GM12878 (cell line): ENCODE measurements at regions not wholly inside any gene's neighbourhood (a gene's known extent, or its start where the extent isn't known, plus 50 kb on each side); places are given as distances from the start of the nearest gene placed in this dataset.

ENCODE experiments used
- ATAC-seq: fragments of 200-7000 bp; cut with Tn5 transposase; 3 replicates; pipeline ENCODE4 v1.9.1; 2020; ENCODE audit warnings: mild to moderate bottlenecking, moderate library complexity
- BruUV-seq: library from RNA; stranded (reverse); fragments of 400-500 nt; replicated peaks from 2 replicates; lab custom pipeline; 2021; lab: Mats Ljungman, UMichigan
- CTCF ChIA-PET: fragments of 300-600 bp; sonication (Branson Sonifier 250); formaldehyde crosslinking; extraction: SDS; loops from one replicate; lab custom pipeline; 2021; ENCODE audit warnings: inconsistent platforms; lab: Yijun Ruan, JAX
- POLR2A ChIA-PET: fragments of 350-600 bp; formaldehyde crosslinking; extraction: SDS; loops from one replicate; lab custom pipeline; 2021; ENCODE audit warnings: inconsistent platforms; lab: Charles Lee
- RAD21 ChIA-PET: fragments of 300-600 bp; sonication (Branson Sonifier 250); formaldehyde crosslinking; loops from one replicate; lab custom pipeline; 2023; ENCODE audit warnings: antibody characterized with exemption; ENCODE audit not compliant: unreplicated experiment; lab: Charles Lee
- SMC1A ChIA-PET: fragments of 300-600 bp; sonication (Branson Sonifier 250); formaldehyde crosslinking; loops from one replicate; lab custom pipeline; 2023; ENCODE audit not compliant: unreplicated experiment, uncharacterized antibody; lab: Charles Lee
- DNase-seq: peaks from one replicate; pipeline ENCODE4 v3.0.0-alpha.2; 2011; ENCODE audit warnings: low read depth, low spot score
- FAIRE-seq: peaks from 3 replicates; lab custom pipeline; 2011; peaks lifted over from hg19 to GRCh38; lab: Jason Lieb, UNC
- H2AFZ ChIP-seq: 2 replicates; pipeline ENCODE4 v1.6.0; 2011; ENCODE audit warnings: low read depth, low read length, control low read depth; ENCODE audit not compliant: control insufficient read depth
- H3K27ac ChIP-seq: 2 replicates; pipeline ENCODE4 v1.5.1; 2011; ENCODE audit warnings: control low read depth; ENCODE audit not compliant: control insufficient read depth, insufficient read depth
- H3K27me3 ChIP-seq, 2 experiments: replicated peaks in 1 of 2; 2 replicates each; pipeline versions ENCODE4 v1.6.0 to v1.6.1; 2011; ENCODE audit warnings: low read length in 1 of 2; ENCODE audit not compliant: control insufficient read depth in 2 of 2, insufficient read depth in 2 of 2
- H3K36me3 ChIP-seq, 2 experiments: 2 replicates each; pipeline ENCODE4 v1.5.1; 2011; ENCODE audit warnings: low read length in 1 of 2; ENCODE audit not compliant: control insufficient read depth in 2 of 2, insufficient read depth in 2 of 2
- H3K4me1 ChIP-seq: 2 replicates; pipeline ENCODE4 v1.6.1; 2011; ENCODE audit warnings: mild to moderate bottlenecking, low read length, moderate library complexity, mixed read lengths; ENCODE audit not compliant: control insufficient read depth, insufficient read depth
- H3K4me2 ChIP-seq: 2 replicates; pipeline ENCODE4 v1.6.0; 2011; ENCODE audit warnings: control low read depth; ENCODE audit not compliant: control insufficient read depth, insufficient read depth
- H3K4me3 ChIP-seq: fragments of 200-600 bp; sonication (generic); 2 replicates; pipeline ENCODE4 v1.5.1; 2016
- H3K79me2 ChIP-seq: 2 replicates; pipeline ENCODE4 v1.6.0; 2011; ENCODE audit warnings: low read length; ENCODE audit not compliant: control insufficient read depth, insufficient read depth
- H3K9ac ChIP-seq: 2 replicates; pipeline ENCODE4 v1.8.0; 2011; ENCODE audit warnings: low read length, control low read depth, mixed read lengths; ENCODE audit not compliant: control insufficient read depth, insufficient read depth
- H3K9me3 ChIP-seq: replicated peaks from 3 replicates; pipeline ENCODE4 v1.5.1; 2011; ENCODE audit warnings: mild to moderate bottlenecking, low read length; ENCODE audit not compliant: control insufficient read depth, insufficient read depth
- H4K20me1 ChIP-seq: 2 replicates; pipeline ENCODE4 v1.6.0; 2011; ENCODE audit not compliant: control insufficient read depth, insufficient read depth
- EGR1 ChIP-seq, 2 experiments: IDR thresholded peaks; 1 replicate in 1 of 2; 2 replicates in 1 of 2; pipeline ENCODE4 v1.6.1; 2011 to 2012; ENCODE audit warnings: low read depth in 2 of 2, low read length in 2 of 2, borderline replicate concordance in 1 of 2, mild to moderate bottlenecking in 1 of 2, moderate library complexity in 1 of 2
- ELK1 ChIP-seq: IDR thresholded peaks from 2 replicates; pipeline ENCODE4 v1.6.1; 2012; ENCODE audit warnings: low read depth, low read length, improper control_type of control experiment
- IKZF2 ChIP-seq, 2 experiments: fragments of 450-650 bp; IDR thresholded peaks; 2 replicates each; pipeline ENCODE4 v1.6.1; 2017; ENCODE audit warnings: mild to moderate bottlenecking in 2 of 2, moderate library complexity in 2 of 2
- NR2C1 ChIP-seq: fragments of 450-650 bp; IDR thresholded peaks from 2 replicates; pipeline ENCODE4 v1.6.1; 2017; ENCODE audit warnings: antibody characterized with exemption, mild to moderate bottlenecking, moderate library complexity
- PAX5 ChIP-seq: IDR thresholded peaks from 2 replicates; pipeline ENCODE4 v1.6.1; 2011; ENCODE audit warnings: low read depth, low read length, borderline replicate concordance
- YY1 ChIP-seq: IDR thresholded peaks from 2 replicates; pipeline ENCODE4 v1.6.1; 2011; ENCODE audit warnings: low read depth, mild to moderate bottlenecking, low read length
- ZNF24 ChIP-seq: fragments of 450-650 bp; IDR thresholded peaks from 2 replicates; pipeline ENCODE4 v1.6.1; 2017; ENCODE audit warnings: antibody characterized with exemption, mild to moderate bottlenecking
- ZZZ3 ChIP-seq: IDR thresholded peaks from 2 replicates; pipeline ENCODE4 v1.6.1; 2011; ENCODE audit warnings: low read depth; ENCODE audit not compliant: control insufficient read depth, insufficient read length
- WGBS: methylation state at CpG from one replicate; pipeline ENCODE4 v1.1.6; 2016; ENCODE audit warnings: low lambda C conversion rate; ENCODE audit not compliant: insufficient replicate concordance, insufficient coverage; ENCODE audit errors: missing lambda C conversion rate; 5-methylcytosine and 5-hydroxymethylcytosine counted together
- in situ Hi-C: fragments of 300-500 bp; cut with MboI; formaldehyde crosslinking; loops from 9 replicates; pipeline ENCODE4 v1.14.3; 2018; ENCODE audit warnings: mixed read lengths
- intact Hi-C: fragments of 100-400 bp; cut with micrococcal nuclease; formaldehyde crosslinking; loops from one replicate; pipeline ENCODE4 v1.14.2; 2022; ENCODE audit not compliant: unreplicated experiment
- TF ChIP-seq, protein P1 (sequence below): fragments of 450-650 bp; IDR thresholded peaks from 2 replicates; pipeline ENCODE4 v1.6.1; 2016; ENCODE audit warnings: mild to moderate bottlenecking, moderate library complexity, borderline replicate concordance

DNA sequence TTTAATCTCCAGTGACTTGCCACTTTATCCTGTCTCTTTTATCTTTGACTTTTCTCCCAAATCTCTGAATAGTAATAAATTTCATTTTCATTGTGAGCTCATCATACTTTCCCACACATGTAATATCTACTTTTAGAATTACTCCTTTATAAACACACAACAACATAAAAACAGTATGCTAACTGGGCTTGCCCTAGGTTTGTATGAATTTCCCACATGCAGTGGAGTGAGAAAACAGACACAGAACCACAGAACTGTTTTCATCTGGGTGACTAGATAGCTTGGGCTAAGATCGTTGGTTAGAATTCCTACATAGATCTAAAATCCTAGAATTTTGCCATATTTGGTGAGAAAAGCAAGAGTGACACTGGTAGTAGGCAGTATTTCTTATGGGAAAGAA is 409.5 kb downstream of the SPRY1 start:
- TF ChIP-seq ZNF24 (no peak), IKZF2 (IDR thresholded peaks at IDR 0.05) (no peak), ZZZ3 (no peak), YY1 (no peak), EGR1 (IDR thresholded peaks at IDR 0.05; ENCODE audit: borderline replicate concordance in 1 of 2, low read depth in 2 of 2, low read length in 2 of 2) (no peak), NR2C1 (no peak), PAX5 (no peak), ELK1 (no peak)
- TF ChIP-seq, protein P1, sequence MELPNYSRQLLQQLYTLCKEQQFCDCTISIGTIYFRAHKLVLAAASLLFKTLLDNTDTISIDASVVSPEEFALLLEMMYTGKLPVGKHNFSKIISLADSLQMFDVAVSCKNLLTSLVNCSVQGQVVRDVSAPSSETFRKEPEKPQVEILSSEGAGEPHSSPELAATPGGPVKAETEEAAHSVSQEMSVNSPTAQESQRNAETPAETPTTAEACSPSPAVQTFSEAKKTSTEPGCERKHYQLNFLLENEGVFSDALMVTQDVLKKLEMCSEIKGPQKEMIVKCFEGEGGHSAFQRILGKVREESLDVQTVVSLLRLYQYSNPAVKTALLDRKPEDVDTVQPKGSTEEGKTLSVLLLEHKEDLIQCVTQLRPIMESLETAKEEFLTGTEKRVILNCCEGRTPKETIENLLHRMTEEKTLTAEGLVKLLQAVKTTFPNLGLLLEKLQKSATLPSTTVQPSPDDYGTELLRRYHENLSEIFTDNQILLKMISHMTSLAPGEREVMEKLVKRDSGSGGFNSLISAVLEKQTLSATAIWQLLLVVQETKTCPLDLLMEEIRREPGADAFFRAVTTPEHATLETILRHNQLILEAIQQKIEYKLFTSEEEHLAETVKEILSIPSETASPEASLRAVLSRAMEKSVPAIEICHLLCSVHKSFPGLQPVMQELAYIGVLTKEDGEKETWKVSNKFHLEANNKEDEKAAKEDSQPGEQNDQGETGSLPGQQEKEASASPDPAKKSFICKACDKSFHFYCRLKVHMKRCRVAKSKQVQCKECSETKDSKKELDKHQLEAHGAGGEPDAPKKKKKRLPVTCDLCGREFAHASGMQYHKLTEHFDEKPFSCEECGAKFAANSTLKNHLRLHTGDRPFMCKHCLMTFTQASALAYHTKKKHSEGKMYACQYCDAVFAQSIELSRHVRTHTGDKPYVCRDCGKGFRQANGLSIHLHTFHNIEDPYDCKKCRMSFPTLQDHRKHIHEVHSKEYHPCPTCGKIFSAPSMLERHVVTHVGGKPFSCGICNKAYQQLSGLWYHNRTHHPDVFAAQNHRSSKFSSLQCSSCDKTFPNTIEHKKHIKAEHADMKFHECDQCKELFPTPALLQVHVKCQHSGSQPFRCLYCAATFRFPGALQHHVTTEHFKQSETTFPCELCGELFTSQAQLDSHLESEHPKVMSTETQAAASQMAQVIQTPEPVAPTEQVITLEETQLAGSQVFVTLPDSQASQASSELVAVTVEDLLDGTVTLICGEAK: no peak
- TF ChIP-seq, all 136 proteins: peak for 0
- 0% methylated on average over 1 of the region's 1 CpG for WGBS
- intact Hi-C loops: no loop called here
- no TSS peak for BruUV-seq
- DNase-seq (no peak), FAIRE-seq (no peak), ATAC-seq (no peak)
- no peak overlapping the region for H2AFZ ChIP-seq
- H3K36me3 ChIP-seq: no peaks in the 10 kb centered on the region
- in situ Hi-C loops: no loop called here
- ChIA-PET RAD21 (no interaction called here), POLR2A (no interaction called here), CTCF (interaction anchor here (0.6 to 1.2 kb wide), 4 partner anchors 32 to 781 kb away, joined by 3 read pairs; no protein-coding TSS in a partner anchor), SMC1A (interaction anchor here (0.9 to 1.1 kb wide), 3 partner anchors 22 to 33 kb away, joined by 3 read pairs; no protein-coding TSS in a partner anchor)
- no peak overlapping the region for H3K9ac ChIP-seq
- H3K4me3 ChIP-seq: no peak overlapping the region
- no peak overlapping the region for H3K27ac ChIP-seq
- H3K9me3 ChIP-seq: no peaks in the 10 kb centered on the region
- H3K4me1 ChIP-seq: no peaks in the 10 kb centered on the region
- no peaks in the 10 kb centered on the region for H4K20me1 ChIP-seq
- H3K4me2 ChIP-seq: no peak overlapping the region
- no peaks in the 10 kb centered on the region for H3K79me2 ChIP-seq
- H3K27me3 ChIP-seq: no peaks in the 10 kb centered on the region; a peak in 1 of 4 replicates
